ENCODE measurements at regions not wholly inside any gene's neighbourhood (a gene's known extent, or its start where the extent isn't known, plus 50 kb on each side); places are given as distances from the start of the nearest gene placed in this dataset.

DNA sequence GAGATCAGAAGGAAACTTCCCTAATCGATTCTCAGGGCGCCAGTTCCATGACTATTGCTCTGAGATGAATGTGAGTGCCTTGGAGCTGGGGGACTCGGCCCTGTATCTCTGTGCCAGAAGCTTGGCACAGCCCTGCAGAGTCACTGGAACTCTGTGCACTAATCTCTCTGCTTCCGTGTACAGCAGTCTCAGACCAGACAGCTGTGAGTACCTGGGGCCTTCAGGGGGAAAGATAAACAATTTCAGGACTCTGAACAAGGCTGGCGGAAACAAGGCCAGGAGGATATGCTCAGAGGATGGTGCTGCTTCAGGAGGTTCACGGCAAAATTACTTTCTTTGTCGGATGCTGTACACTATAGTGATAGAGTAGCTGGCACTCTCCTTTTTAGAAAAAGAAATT lies 131.7 kb upstream of the PRSS58 start:
- no peak for DNase-seq

DNA sequence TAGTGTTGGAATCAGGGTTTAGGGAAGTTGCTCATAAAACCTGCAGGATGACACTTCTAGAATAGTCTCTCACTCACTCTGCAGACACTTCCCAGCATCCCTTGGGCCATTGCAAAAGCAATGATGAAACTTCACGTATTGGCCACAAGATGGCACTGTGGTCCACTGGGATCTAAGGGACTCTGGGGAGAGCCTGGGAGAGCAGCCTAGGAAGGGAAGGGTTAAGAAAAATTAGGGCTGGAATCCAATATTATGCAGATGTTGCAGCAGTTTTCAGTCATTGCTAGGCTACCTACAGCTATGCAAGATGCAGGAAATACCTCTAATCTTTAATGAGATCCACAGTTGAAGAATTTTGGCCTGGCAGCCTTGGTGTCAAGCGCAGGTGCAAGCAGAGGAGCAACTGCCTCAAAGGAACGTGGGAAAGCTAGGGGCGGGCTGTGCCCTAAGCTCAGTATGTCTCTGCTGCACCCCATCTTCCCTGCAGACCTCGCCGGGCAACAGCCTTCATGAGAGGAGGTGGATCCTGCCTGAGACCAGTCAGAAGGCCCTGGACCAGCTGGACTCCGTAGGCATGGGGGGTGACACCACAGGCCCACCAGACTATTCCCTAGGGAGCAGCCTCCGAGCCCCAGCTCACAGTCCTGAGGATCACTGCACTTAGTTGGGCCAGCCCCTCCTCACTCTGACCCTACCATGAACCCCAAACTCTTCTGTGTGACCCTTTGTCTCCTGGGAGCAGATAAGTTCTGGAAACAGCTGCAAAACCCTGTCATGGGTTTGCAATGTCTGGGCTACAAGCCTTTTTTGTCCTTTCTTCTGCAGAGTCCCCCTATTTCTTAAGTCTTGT lies 127.9 kb upstream of the PRSS58 start:
- peak; percentile 52 for DNase-seq

DNA sequence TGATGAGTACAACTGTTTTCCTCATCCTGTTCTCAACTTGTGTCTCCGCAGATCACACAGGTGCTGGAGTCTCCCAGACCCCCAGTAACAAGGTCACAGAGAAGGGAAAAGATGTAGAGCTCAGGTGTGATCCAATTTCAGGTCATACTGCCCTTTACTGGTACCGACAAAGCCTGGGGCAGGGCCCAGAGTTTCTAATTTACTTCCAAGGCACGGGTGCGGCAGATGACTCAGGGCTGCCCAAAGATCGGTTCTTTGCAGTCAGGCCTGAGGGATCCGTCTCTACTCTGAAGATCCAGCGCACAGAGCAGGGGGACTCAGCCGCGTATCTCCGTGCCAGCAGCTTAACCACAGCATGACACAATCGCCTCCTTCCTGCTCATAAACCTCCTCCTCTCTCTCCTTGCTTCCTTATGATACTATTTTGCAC lies 126.7 kb upstream of the PRSS58 start:
- DNase-seq = peak; percentile 11

DNA sequence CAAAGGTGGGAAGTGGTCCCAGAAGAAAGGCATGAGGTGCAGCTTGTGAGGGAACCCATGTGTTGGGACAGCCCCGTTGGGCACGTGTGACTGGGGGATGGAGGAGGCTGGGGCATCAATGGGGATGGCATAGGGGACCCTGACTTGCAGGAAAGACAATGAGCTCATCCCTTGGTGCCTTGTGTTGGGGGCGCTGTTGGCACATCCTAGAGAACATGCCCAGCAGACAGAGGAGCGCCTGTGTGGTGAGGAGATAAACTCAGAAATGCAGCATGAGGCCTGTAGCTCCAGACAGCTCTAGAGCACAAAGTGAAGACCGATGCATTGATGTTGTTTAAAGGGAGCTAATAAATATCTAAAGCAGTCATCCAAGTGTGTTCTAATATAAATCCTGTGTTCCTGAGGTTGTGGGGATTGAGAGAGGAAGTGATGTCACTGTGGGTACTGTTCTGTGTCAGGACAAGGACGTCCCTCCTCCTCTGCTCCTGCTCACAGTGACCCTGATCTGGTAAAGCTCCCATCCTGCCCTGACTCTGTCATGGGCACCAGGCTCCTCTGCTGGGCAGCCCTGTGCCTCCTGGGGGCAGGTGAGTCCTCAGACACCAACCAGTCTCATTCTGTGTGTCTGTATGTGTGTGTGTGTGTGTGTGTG lies 126.1 kb upstream of the PRSS58 start:
- DNase-seq = peak; percentile 10

DNA sequence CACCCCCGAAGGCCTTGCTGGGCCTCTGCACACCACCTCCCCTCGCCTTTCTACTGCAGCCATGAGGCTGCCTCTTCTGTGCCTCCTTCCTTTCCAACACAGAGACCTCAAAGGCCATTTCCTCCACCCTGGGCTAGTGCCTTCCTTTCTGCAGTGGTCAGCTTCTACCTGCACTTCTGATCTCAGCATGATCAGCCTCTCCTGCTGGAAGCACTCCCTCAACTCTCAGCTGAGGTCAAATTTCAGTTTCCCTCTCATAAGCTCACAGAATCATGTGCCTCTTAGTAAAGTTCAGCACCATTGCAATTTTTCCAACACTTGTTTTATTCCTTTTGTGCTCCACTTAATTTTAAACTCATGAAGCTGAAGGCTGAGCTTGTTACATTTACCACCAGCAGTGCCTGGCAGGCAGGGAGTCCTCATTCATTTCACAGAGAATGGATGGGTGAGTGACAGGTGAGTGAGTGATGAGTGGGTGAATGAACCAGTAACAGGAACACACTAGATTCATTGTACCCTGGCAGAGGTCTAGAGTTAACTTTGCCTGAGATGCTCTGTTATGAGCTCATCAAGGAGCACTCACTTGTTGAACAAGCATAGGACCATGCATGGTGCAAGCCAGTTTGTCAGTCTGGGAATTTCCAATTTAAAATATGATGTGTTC lies 124.0 kb upstream of the PRSS58 start:
- DNase-seq = no peak

DNA sequence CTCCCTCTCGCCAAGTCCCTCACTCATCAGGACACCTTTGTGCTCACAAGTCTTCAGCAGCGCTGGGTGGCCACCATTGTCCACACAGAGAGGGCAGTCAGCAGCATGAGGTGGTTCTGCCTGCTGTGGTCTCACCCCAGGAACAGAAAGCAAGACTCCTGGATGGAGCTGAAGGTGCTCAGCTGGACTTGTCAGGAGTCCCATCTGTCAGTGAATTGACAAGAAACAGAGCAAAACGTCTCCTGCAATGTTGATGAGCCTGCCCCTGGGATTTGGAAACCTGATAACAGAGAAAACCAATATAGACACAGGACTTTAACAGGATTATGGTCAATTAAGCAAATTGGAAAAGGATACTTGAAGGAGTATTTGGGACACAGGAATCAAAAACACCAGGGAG lies 122.2 kb upstream of the PRSS58 start:
- no peak for DNase-seq

DNA sequence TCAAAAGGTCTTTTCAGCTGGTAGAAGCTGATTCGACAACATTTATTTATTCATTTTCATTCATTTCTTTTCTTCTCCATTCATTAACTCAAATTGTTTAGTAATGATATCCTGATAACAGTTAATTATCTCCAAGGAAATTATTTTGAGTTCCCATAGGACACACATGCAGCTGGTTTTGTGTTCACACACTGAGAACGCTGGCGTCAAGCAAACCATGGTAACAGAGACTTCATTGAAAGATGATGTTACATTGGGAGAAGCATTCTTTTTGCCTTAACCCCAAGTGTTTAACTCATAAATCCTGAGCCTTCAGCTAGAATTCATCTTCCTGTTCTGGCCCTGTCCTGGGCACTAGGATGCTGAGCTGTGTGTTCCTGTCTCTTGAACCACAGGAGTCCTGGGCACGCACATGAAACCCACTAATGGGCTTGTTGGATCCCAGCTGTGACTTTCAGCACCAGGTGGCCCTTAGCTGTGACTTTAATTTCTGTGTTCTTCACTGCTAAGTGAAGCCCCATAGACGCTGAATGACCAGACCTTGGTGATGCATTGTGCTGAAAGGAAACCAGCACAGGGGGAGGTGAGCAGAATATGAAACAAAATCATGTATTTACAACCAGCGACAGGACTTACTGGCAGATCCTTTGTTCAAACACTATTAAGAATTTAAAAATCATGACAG lies 121.5 kb upstream of the PRSS58 start:
- DNase-seq = no peak

DNA sequence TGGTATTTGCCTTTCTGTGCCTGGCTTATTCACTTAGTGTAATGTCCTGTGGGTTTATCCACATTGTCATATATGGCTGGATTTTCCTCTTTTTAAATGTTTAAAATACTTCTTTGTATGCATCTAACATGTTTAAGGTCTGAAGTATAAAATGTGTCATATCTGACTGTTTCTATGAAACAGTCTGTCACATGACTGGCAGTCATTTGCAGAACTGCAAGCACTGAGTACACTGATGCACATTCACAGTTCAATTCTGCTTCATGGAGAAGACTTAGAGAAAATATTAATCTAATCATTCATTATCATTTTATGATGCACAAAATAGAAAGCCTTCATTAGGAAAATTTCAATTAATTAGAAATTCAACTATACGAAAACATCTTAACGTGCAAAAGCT lies 119.7 kb upstream of the PRSS58 start:
- DNase-seq = no peak

DNA sequence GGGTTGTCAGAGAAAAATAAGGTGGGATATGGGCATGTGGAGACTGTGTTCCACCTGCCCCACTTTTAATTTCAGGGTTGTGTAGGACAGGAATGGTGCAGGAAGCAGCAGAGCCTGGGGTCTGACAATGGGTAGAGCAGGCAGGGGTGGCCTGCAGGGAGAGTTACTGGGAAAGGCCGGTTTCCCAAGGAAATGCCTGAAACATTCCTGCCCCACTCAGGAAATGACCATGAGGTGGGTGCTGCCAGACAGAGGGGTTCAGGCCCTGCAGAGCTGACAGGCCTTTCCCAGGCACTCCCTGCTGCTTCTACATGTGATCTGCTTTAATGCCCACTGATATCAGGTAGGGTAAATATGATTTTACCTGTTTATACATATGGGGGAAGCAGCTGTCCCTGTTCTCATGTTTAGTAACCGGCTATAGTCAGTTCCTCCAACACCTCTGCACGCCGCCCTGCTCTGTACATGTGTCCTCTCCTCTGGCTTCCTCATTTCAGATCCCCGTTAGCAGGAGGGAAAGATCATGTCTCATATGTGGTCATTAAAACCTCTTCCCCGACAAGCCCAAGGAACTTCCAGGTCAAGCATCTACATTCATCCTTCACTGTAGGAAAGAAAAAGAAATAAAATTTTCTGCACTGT lies 118.6 kb upstream of the PRSS58 start:
- DNase-seq = no peak

DNA sequence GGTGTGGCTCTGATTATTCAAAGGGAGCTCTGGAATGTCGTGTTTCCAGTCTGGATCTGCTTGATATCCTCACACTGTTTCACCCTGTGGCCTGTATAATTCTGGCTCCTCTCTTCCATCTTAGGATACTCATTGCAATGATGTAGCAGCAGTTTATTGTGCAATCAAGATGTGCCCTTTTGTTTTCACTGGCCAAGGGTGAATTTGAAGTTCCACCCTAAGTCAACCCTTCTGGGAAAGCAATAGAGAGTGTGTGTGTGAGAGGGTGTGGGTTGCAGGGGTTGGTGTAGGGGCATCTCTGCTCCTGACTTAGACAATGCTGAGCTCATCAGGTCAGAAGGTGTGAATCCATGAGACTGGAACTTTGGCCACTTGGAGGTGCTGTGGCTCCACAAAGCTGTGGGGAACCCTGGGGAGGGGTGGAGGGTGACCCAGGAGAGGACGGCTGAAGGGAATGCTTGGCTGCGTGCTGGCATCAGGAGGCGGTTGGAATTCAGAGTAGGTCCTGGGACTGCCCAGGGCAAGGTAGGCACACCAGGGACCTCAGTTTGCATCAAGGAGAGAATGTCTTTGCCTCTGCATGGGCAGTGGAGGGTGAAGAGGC lies 118.0 kb upstream of the PRSS58 start:
- DNase-seq = peak; percentile 20

DNA sequence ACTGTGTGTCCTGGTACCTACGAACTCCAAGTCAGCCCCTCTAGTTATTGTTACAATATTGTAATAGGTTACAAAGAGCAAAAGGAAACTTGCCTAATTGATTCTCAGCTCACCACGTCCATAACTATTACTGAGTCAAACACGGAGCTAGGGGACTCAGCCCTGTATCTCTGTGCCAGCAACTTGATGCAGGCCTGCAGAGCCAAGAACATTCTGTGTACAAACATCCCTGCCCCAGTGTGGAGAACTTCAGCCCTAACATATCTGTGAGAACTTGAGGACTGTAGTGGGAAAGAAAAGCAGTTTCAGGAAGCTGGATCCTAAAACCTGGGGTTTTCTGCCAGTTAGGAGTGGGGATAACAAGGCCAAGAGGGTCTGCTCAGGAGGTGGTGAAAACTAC lies 114.9 kb upstream of the PRSS58 start:
- DNase-seq = no peak

DNA sequence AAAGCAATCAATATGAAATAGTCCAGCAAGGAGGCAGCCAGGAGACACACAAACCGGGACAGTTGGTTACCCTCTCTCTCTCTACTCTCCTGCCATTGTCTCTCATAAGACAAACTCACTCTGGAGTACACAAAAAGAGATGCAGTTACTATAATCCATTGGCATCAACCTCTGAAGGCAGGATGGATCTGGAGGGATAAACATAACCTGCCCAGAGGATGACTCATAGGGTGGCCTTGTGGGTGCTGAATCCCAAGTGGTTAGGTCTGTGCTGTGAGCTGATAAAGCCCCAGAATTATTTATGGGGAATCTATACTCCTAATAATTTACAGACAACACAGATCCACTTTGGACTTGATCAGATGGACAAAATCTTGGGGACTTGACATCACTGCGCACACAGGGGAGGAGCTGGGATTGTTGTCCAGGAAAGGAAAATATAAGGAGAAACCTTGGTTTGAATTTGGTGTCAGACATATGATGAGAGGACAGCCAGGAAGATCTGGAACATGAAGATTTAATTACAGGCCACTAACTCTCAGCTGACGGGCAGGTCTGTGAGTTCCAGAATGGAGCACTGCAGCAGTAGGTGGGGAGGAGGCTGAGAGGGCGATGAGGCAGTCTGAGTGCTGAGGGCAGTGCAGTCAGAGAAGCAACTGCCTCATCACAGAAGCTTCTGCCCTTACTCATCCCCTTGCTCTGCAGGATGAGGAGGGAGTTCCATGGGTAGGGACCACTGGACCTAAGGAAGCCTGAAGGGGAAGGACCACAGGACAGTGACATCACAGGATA lies 113.9 kb upstream of the PRSS58 start:
- no peak for DNase-seq

DNA sequence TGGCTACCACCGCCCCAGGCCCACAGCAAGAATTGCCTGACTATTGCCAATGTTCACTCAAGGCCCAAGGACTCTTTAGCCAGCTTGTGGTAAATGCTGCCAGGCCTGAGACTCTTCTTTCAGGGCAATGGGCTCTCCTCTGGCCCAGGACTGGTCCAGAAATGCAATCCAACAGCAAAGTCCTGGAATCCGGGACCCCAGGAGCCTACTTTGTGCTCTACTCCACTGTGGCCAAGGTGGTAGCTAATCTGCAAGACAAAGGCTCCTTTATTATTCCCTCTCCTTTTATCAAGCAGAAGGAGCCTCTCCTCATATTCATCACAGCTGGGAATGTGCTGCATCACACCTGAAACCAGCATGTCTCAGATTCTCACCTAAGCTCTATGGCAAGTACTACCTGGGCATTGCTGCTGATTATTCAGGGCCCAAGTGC lies 107.6 kb upstream of the PRSS58 start:
- DNase-seq = no peak

DNA sequence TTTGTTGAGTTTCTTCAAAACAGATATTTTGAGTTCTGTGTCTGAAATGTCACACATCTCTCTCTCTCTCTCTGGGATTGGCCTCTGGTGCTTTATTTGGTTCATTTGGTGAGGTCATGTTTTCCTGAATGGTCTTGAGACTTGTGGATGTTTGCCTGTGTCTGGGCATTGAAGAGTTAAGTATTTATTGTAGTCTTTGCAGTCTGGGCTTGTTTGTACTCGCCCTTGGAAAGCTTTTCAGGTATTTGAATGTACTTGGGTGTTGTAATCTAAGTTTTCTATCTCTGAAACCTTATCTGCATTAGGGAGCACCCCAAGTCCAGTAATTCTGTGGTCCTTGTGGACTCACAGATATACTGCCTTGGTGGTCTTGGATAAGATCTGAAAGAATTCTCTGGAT lies 106.7 kb upstream of the PRSS58 start:
- DNase-seq = no peak

DNA sequence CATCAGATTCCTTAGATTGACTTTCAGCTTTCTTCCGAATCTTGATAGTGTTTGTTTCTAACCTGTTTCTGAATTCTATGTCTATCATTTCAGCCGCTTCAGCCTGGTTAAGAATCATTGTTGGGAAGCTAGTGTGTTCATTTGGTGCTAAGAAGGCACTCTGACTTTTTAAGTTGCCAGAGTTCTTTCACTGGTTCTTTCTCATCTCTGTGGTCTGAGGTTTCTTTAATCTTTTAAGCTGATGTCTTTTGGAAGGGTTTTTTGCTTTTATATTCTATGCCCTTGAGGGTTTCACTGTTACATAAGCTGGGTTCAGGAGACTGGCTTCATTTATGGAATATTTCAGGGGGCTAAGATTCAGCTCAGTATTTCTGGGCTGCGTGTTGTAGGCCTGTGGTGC lies 104.5 kb upstream of the PRSS58 start:
- no peak for DNase-seq

DNA sequence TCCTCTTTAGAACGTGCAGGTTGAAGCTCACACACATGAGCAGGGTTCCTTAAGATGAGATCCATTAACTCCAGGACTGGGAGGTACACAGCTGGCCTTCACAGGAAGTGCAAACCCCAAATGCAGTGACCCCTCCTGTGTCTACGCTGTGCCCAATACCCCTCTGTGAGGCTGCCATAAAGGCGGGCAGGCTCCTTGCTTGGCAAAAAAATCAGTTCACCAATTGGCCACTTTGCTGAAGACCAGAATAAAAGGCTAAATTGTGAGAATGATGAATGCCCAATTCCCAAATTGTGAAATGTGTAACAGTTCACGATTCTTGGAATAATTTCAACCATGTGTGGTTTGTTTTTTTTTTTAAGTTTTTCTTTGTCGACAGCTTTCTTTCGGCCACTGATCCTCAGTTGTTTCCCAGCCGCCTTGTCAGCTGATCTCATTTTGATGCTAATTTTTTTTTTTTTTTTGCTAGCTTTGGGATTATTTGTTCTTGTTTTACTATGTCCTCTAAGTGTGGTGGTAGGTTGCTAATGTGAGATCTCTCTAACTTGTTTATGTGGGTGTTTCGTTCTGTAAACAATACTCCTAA lies 101.9 kb upstream of the PRSS58 start:
- no peak for DNase-seq

DNA sequence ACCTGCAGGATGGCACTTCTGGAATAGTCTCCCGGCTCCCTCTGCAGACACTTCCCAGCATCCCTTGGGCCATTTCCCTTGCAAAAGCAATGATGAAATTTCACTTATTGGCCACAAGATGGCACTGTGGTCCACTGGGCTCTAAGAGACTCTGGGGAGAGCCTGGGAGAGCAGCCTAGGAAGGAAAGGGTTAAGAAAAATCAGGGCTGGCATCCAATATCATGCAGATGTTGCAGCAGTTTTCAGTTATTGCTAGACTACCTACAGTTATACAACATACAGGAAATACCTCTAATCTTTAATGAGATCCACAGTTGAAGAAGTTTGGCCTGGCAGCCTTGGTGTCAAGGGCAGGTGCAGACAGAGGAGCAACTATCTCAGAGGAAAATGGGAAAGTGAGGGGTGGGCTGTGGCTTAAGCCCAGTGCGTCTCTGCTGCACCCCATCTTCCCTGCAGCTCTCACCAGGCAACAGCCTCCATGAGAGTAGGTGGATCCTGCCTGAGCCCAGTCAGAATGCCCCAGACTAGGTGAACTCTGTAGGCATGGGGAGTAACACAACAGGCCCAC lies 100.2 kb upstream of the PRSS58 start:
- DNase-seq = peak; percentile 44

DNA sequence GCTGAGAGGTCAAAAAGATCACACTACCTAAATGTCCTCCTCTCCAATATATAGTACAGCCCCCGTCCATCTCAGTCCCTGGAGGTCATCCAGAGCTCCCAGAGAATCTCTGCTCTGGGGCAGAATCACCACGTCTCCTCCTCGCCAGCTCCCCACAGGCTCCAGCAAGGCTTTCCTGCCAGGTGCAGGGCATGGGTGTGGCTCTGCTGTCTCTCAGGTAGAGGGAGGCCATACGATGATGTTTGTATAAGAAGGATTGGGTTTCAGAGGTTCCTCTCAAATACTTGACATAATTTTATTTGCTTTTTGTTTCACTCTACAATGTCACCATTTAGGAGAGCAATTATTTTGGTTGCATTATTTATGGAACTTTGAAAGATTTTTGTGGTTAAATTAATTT lies 98.3 kb upstream of the PRSS58 start:
- no peak for DNase-seq

DNA sequence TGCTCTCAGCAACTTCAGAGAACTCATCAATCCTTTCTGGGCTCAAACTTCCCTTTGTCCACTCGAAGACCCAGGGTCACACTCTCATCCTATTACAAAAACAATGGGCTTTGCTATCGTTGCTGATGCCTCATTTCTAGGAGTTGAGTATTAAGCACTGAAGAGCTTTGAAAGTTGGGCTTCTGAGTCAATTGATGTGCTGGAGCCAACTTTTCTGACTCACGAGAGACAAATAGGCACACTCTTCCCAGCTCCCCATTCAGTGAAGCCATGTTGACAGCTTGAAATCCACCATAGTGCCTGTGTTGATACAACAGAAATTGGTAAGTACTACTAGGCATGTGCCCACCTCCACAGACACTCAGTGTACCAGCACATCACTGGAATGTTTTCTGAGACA lies 97.5 kb upstream of the PRSS58 start:
- no peak for DNase-seq

DNA sequence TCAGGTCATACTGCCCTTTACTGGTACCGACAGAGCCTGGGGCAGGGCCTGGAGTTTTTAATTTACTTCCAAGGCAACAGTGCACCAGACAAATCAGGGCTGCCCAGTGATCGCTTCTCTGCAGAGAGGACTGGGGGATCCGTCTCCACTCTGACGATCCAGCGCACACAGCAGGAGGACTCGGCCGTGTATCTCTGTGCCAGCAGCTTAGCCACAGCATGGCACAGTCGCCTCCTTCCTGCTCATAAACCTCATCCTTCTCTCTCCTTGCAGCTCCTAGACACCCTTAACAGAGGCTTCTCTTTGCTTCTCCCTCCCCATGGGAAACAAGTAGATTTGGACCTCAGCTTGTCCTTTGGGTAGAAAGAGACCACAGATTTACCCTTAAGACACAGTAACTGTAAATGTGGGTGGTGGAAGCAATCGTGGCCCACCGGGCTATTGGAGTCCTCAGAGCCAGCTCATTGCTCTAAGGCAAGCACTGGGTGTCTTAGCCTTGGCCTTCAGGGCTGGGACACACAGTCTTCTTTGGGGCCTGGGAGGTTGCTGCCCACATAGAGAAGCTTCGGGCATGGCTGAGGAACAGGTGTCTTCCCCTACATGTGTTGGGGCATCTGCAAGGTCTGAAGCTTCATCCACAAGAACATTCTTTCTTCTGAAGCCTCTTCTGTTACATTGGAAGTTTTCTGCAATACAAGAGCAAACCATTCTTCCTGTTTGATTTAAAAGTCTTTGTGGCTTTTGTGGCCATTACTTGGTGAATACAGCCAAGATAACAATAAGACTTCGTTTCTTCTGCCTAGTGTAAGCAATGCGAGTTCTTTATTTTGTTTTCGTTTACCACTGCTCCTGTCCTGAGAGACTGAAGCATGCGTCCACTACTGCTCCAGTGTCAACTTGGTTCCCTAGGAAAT lies 95.5 kb upstream of the PRSS58 start:
- DNase-seq = no peak
